NT2/D1 (cell line): ENCODE measurements at regions not wholly inside any gene's neighbourhood (a gene's known extent, or its start where the extent isn't known, plus 50 kb on each side); places are given as distances from the start of the nearest gene placed in this dataset.

Source experiments
- DNase-seq: peaks from one replicate; pipeline ENCODE4 v3.0.0-alpha.2; 2011; ENCODE audit warnings: low read depth, low spot score
- H3K27me3 ChIP-seq: 2 replicates; pipeline ENCODE4 v1.6.0; 2011; ENCODE audit warnings: mild to moderate bottlenecking; ENCODE audit not compliant: insufficient read length, insufficient read depth
- H3K36me3 ChIP-seq: 2 replicates; pipeline ENCODE4 v1.6.1; 2011; ENCODE audit warnings: mild to moderate bottlenecking, low read length, mixed read lengths; ENCODE audit not compliant: insufficient read depth, insufficient read length
- H3K4me1 ChIP-seq: 2 replicates; pipeline ENCODE4 v1.5.1; 2011; ENCODE audit not compliant: insufficient read depth, insufficient read length
- H3K4me3 ChIP-seq: 2 replicates; pipeline ENCODE4 v1.5.1; 2011; ENCODE audit warnings: low read depth; ENCODE audit not compliant: insufficient read length
- H3K9ac ChIP-seq: 2 replicates; pipeline ENCODE4 v1.6.0; 2011; ENCODE audit warnings: low read depth; ENCODE audit not compliant: insufficient read length
- H3K9me3 ChIP-seq: 2 replicates; pipeline ENCODE4 v1.5.1; 2011; ENCODE audit warnings: mild to moderate bottlenecking, low read length; ENCODE audit not compliant: insufficient read depth
- SUZ12 ChIP-seq: IDR thresholded peaks from 2 replicates; pipeline ENCODE4 v1.6.1; 2011; ENCODE audit not compliant: insufficient read length, insufficient read depth; ENCODE audit errors: extremely low read depth
- YY1 ChIP-seq: IDR thresholded peaks from 2 replicates; pipeline ENCODE4 v1.6.1; 2011; ENCODE audit not compliant: insufficient read length, insufficient read depth
- ZNF274 ChIP-seq: IDR thresholded peaks from 2 replicates; pipeline ENCODE4 v1.6.1; 2011; ENCODE audit warnings: mild to moderate bottlenecking, low read depth, low read length

- no peak overlapping the region for H3K9ac ChIP-seq
- H3K4me1 ChIP-seq: no peaks in the 10 kb centered on the region
- no peak overlapping the region for H3K4me3 ChIP-seq
- H3K27me3 ChIP-seq: no peaks in the 10 kb centered on the region
- no peak for DNase-seq
- TF ChIP-seq SUZ12 (no peak), ZNF274 (no peak), YY1 (no peak)
- H3K36me3 ChIP-seq: no peaks in the 10 kb centered on the region
- no peaks in the 10 kb centered on the region for H3K9me3 ChIP-seq
These were observed 140.5 kb upstream of the RHOBTB1 start for GRCh38 chr10:61084493-61084892.

GRCh38 chr10:61081301-61081700 lies 137.3 kb upstream of the RHOBTB1 start:
- H3K36me3 ChIP-seq: no peaks in the 10 kb centered on the region
- no peak overlapping the region for H3K9ac ChIP-seq
- DNase-seq: no peak

GRCh38 chr10:61078542-61079275 lies 134.7 kb upstream of the RHOBTB1 start:
- no peak overlapping the region for H3K4me3 ChIP-seq
- no peaks in the 10 kb centered on the region for H3K27me3 ChIP-seq
- no peak for DNase-seq
- no peak for TF ChIP-seq SUZ12
- no peak for TF ChIP-seq YY1
- TF ChIP-seq ZNF274: no peak
- H3K36me3 ChIP-seq: no peaks in the 10 kb centered on the region
- H3K9ac ChIP-seq: no peak overlapping the region
- no peaks in the 10 kb centered on the region for H3K4me1 ChIP-seq
- no peaks in the 10 kb centered on the region for H3K9me3 ChIP-seq

More at GRCh38 chr10:61081301-61081700, 137.3 kb upstream of the RHOBTB1 start:
- Histone ChIP-seq H3K4me3 (no peak overlapping the region), H3K4me1 (no peaks in the 10 kb centered on the region), H3K27me3 (no peaks in the 10 kb centered on the region), H3K9me3 (no peaks in the 10 kb centered on the region)
- TF ChIP-seq SUZ12: no peak
- no peak for TF ChIP-seq ZNF274
- TF ChIP-seq YY1: no peak

- no peak overlapping the region for H3K4me3 ChIP-seq
- no peaks in the 10 kb centered on the region for H3K9me3 ChIP-seq
- H3K27me3 ChIP-seq: no peaks in the 10 kb centered on the region
- no peaks in the 10 kb centered on the region for H3K36me3 ChIP-seq
- no peak overlapping the region for H3K9ac ChIP-seq
- TF ChIP-seq ZNF274: no peak
- no peak for TF ChIP-seq SUZ12
- TF ChIP-seq YY1: no peak
- no peak for DNase-seq
- no peaks in the 10 kb centered on the region for H3K4me1 ChIP-seq
These were observed 132.7 kb upstream of the RHOBTB1 start for GRCh38 chr10:61076572-61077114.

- H3K4me3 ChIP-seq: no peak overlapping the region
- DNase-seq: no peak
- H3K9ac ChIP-seq: no peak overlapping the region
- no peak for TF ChIP-seq SUZ12
- TF ChIP-seq YY1: no peak
- TF ChIP-seq ZNF274: no peak
- no peaks in the 10 kb centered on the region for H3K4me1 ChIP-seq
- no peaks in the 10 kb centered on the region for H3K27me3 ChIP-seq
- no peaks in the 10 kb centered on the region for H3K9me3 ChIP-seq
- H3K36me3 ChIP-seq: no peaks in the 10 kb centered on the region
These were observed 129.4 kb upstream of the RHOBTB1 start for GRCh38 chr10:61073391-61073790.

GRCh38 chr10:61071580-61071979 lies 127.6 kb upstream of the RHOBTB1 start:
- Histone ChIP-seq H3K4me1 (no peaks in the 10 kb centered on the region), H3K9ac (no peak overlapping the region), H3K36me3 (no peaks in the 10 kb centered on the region), H3K9me3 (no peaks in the 10 kb centered on the region), H3K4me3 (no peak overlapping the region), H3K27me3 (no peaks in the 10 kb centered on the region)
- no peak for DNase-seq
- TF ChIP-seq SUZ12: no peak

- no peak for TF ChIP-seq ZNF274
- no peak for TF ChIP-seq SUZ12
- TF ChIP-seq YY1: no peak
- H3K27me3 ChIP-seq: no peaks in the 10 kb centered on the region
- no peaks in the 10 kb centered on the region for H3K9me3 ChIP-seq
- no peak overlapping the region for H3K9ac ChIP-seq
- DNase-seq: no peak
- no peaks in the 10 kb centered on the region for H3K4me1 ChIP-seq
- H3K36me3 ChIP-seq: no peaks in the 10 kb centered on the region
- H3K4me3 ChIP-seq: no peak overlapping the region
These were observed 124.5 kb upstream of the RHOBTB1 start for GRCh38 chr10:61068471-61068870.
